WTC11 (cell line): ENCODE measurements at regions not wholly inside any gene's neighbourhood (a gene's known extent, or its start where the extent isn't known, plus 50 kb on each side); places are given as distances from the start of the nearest gene placed in this dataset.

Experiments
- ATF1 ChIP-seq: sonication (generic); formaldehyde crosslinking; IDR thresholded peaks from 2 replicates; pipeline ENCODE4 v1.8.1; 2023; ENCODE audit warnings: mild to moderate bottlenecking, moderate library complexity, missing genetic modification reagents
- CTCF ChIP-seq: fragments of 200-600 bp; IDR thresholded peaks from 2 replicates; pipeline ENCODE4 v1.8.0; 2022; ENCODE audit warnings: antibody characterized with exemption
- EMX1 ChIP-seq: fragments of 250-450 bp; sonication (Bioruptor Pico); IDR thresholded peaks from 2 replicates; pipeline ENCODE4 v1.8.0; 2021; ENCODE audit warnings: mild to moderate bottlenecking
- MAX ChIP-seq: sonication (generic); formaldehyde crosslinking; IDR thresholded peaks from 2 replicates; pipeline ENCODE4 v1.8.0; 2022; ENCODE audit warnings: mild to moderate bottlenecking, missing genetic modification reagents

GRCh38 chr9:129524582-129525270 lies 96.2 kb downstream of the C9orf50 start:
- no peak for TF ChIP-seq MAX
- TF ChIP-seq EMX1 (CRISPR knock-in tag) = no peak
- no peak for TF ChIP-seq CTCF
- no peak for TF ChIP-seq ATF1 (CRISPR knock-in tag)
